RWPE2 (cell line): ENCODE measurements at regions not wholly inside any gene's neighbourhood (a gene's known extent, or its start where the extent isn't known, plus 50 kb on each side); places are given as distances from the start of the nearest gene placed in this dataset.

ENCODE experiments used
- ATAC-seq: fragments of 200-7000 bp; cut with Tn5 transposase; 3 replicates; pipeline ENCODE4 v1.9.1; 2021; ENCODE audit warnings: low read depth
- DNase-seq: peaks from one replicate; pipeline ENCODE4 v3.0.0-alpha.2; 2020; ENCODE audit warnings: low spot score
- H3K27ac ChIP-seq: fragments of 450-650 bp; 2 replicates; pipeline ENCODE4 v1.5.1; 2017; ENCODE audit warnings: mild to moderate bottlenecking; ENCODE audit not compliant: poor library complexity, severe bottlenecking
- H3K27me3 ChIP-seq: fragments of 250-450 bp; sonication (Bioruptor Pico); 2 replicates; pipeline ENCODE4 v1.5.1; 2021; ENCODE audit warnings: mild to moderate bottlenecking, moderate library complexity; ENCODE audit not compliant: insufficient read depth, poor library complexity, severe bottlenecking
- H3K36me3 ChIP-seq: fragments of 250-450 bp; sonication (Bioruptor Pico); 2 replicates; pipeline ENCODE4 v1.5.1; 2020; ENCODE audit warnings: low read depth, mild to moderate bottlenecking, moderate library complexity
- H3K4me1 ChIP-seq: fragments of 250-450 bp; sonication (Bioruptor Pico); 2 replicates; pipeline ENCODE4 v1.5.1; 2021; ENCODE audit warnings: mild to moderate bottlenecking, moderate library complexity; ENCODE audit not compliant: insufficient read depth, poor library complexity, severe bottlenecking
- H3K4me3 ChIP-seq: fragments of 250-450 bp; sonication (Bioruptor Pico); 2 replicates; pipeline ENCODE4 v1.5.1; 2021; ENCODE audit warnings: mild to moderate bottlenecking, moderate library complexity; ENCODE audit not compliant: severe bottlenecking
- H3K9me3 ChIP-seq: fragments of 250-450 bp; sonication (Bioruptor Pico); 2 replicates; pipeline ENCODE4 v1.5.1; 2021; ENCODE audit warnings: mild to moderate bottlenecking, moderate library complexity; ENCODE audit not compliant: severe bottlenecking
- TF ChIP-seq, protein P1 (sequence below): fragments of 450-650 bp; IDR thresholded peaks from one replicate; pipeline ENCODE4 v1.5.1; 2017; ENCODE audit warnings: mild to moderate bottlenecking, moderate library complexity; ENCODE audit not compliant: poor library complexity, severe bottlenecking

DNA sequence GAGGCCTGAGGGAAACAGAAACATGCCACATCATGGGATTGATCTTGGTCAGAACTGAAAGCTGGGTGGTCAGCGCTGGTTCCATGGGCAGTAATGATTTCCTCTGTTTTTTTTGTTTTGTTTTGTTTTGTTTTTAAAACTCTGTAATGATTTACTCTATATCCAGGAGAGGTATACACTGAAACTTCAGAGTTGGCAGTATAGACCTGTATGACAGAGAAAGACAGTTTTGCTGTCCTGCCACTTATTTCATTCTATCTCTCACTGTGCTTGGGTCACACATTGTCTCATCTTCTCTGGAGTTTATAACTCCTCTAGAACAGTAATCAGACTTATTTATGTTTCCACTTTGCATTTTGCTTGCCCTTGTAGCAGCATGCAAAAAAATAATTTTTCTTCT is 105.1 kb upstream of the SLITRK1 start:
- Histone ChIP-seq H3K9me3 (no peaks in the 10 kb centered on the region), H3K4me3 (no peak overlapping the region), H3K36me3 (no peaks in the 10 kb centered on the region), H3K4me1 (no peaks in the 10 kb centered on the region), H3K27me3 (no peaks in the 10 kb centered on the region), H3K27ac (no peak overlapping the region)
- TF ChIP-seq, protein P1, sequence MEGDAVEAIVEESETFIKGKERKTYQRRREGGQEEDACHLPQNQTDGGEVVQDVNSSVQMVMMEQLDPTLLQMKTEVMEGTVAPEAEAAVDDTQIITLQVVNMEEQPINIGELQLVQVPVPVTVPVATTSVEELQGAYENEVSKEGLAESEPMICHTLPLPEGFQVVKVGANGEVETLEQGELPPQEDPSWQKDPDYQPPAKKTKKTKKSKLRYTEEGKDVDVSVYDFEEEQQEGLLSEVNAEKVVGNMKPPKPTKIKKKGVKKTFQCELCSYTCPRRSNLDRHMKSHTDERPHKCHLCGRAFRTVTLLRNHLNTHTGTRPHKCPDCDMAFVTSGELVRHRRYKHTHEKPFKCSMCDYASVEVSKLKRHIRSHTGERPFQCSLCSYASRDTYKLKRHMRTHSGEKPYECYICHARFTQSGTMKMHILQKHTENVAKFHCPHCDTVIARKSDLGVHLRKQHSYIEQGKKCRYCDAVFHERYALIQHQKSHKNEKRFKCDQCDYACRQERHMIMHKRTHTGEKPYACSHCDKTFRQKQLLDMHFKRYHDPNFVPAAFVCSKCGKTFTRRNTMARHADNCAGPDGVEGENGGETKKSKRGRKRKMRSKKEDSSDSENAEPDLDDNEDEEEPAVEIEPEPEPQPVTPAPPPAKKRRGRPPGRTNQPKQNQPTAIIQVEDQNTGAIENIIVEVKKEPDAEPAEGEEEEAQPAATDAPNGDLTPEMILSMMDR, result no peak
- DNase-seq (no peak), ATAC-seq (no peak)

DNA sequence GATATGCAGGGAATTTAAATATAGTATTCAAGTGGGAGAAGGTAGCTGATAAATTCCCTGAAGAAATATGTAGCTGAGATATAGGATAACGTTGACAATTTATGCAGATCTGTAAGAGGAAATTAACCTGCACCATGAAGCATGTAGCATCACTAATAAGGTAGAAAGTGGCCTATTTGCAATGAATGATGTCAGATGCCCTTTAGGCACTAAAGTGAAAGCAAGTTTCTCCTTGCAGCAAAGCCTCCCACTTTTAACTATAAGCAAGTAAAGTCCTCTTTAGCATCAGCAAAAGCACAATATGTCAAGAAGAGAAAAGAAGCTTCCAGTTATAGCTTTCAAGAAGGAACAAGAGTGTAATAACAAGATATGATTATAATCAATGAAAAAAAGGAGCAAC is 102.5 kb upstream of the SLITRK1 start:
- no peak for ATAC-seq
- no peak overlapping the region for H3K4me3 ChIP-seq

DNA sequence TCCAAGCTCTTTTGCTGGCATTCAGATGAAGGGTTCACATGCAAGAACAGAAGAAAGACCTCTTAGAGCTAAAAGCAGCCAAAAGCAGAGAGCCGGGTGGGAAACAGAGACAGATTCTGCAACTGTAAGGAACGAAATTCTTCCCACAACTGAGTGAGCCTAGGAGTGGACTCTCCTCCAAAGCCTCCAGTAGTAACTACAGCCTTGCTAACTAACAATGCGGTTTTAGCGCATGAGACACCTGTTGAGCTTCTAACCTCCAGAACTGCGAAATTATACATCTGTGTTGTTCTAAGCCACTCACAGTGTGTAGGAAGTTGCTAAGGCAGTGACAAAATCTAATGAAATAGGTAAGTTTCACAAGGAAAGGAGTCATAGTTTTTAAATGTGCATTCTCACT is 98.1 kb upstream of the SLITRK1 start:
- no peak overlapping the region for H3K27ac ChIP-seq
- H3K27me3 ChIP-seq, result no peaks in the 10 kb centered on the region
- ATAC-seq, result no peak
- no peak for DNase-seq
- H3K36me3 ChIP-seq, result no peaks in the 10 kb centered on the region
- no peak overlapping the region for H3K4me3 ChIP-seq
- no peaks in the 10 kb centered on the region for H3K9me3 ChIP-seq
- TF ChIP-seq, protein P1, result no peak
- no peaks in the 10 kb centered on the region for H3K4me1 ChIP-seq

More for the DNA sequence above, 102.5 kb upstream of the SLITRK1 start:
- no peaks in the 10 kb centered on the region for H3K9me3 ChIP-seq
- TF ChIP-seq, protein P1, result no peak
- H3K27me3 ChIP-seq, result no peaks in the 10 kb centered on the region
- H3K4me1 ChIP-seq, result no peaks in the 10 kb centered on the region
- no peak for DNase-seq
- H3K27ac ChIP-seq, result no peak overlapping the region
- H3K36me3 ChIP-seq, result no peaks in the 10 kb centered on the region

DNA sequence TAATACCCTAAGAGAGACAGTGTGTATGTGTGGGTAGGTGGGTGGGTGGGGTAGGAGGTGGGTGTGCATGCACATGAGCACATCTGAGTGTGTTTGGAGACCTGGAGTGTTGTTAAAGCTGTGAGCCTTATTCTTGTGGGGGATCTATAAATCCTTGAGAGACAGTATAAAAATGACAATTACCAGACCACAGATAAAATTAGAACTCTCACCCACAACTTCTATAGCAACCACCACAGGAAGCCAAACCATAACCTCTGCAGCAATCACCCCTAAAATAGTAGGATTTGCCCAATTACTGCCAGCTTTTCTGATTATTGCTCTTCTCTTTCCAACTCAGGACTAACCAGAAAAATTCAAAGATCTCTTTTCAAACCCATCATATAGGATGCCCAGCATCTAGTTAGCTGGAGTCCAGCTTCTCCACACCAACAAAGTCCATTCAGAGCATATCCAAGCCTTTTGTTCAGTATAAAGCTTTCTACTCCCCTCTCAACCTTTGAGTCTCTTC is 93.4 kb upstream of the SLITRK1 start:
- Histone ChIP-seq H3K27me3 (no peaks in the 10 kb centered on the region), H3K4me3 (no peak overlapping the region), H3K4me1 (no peaks in the 10 kb centered on the region), H3K27ac (no peak overlapping the region), H3K9me3 (no peaks in the 10 kb centered on the region), H3K36me3 (no peaks in the 10 kb centered on the region)
- TF ChIP-seq, protein P1, result no peak
- no peak for ATAC-seq
- DNase-seq, result no peak

DNA sequence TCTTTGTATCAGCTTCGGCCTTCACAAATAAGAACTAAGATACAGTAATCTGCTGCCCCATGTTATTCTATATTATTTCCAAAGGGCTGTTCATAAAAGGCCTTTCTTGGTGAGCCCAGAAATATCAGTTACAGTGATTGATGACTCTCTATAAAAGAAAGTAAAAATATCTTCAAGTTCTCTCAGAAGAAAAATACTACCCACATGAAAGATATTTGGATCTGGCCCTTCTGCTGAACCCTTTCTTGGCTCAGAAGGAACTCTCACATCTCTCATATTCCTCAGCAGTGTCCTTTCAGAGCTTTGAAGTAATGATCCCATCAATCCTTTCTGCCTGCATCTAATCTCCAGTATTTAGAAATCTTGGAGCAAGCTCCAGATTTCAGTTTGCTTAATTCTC is 76.3 kb upstream of the SLITRK1 start:
- Histone ChIP-seq H3K36me3 (no peaks in the 10 kb centered on the region), H3K27ac (no peak overlapping the region), H3K4me1 (no peaks in the 10 kb centered on the region), H3K4me3 (no peak overlapping the region), H3K9me3 (no peaks in the 10 kb centered on the region), H3K27me3 (no peaks in the 10 kb centered on the region)
- DNase-seq (no peak), ATAC-seq (no peak)
- TF ChIP-seq, protein P1, result no peak
